GM23248 (cell line): ENCODE measurements at regions not wholly inside any gene's neighbourhood (a gene's known extent, or its start where the extent isn't known, plus 50 kb on each side); places are given as distances from the start of the nearest gene placed in this dataset.
"Not testable (repeated sequence)": the region's sequence is repeated elsewhere in the genome, so short reads cannot be mapped to it uniquely, and the experiment has no call there.

ENCODE experiments used
- EZH2 ChIP-seq: fragments of 200-600 bp; sonication (generic); IDR thresholded peaks from 2 replicates; pipeline ENCODE4 v1.6.1; 2018; ENCODE audit warnings: antibody characterized with exemption, mild to moderate bottlenecking; ENCODE audit not compliant: insufficient read depth, poor library complexity, severe bottlenecking
- EZH2phosphoT487 ChIP-seq: fragments of 200-600 bp; sonication (generic); IDR thresholded peaks from 2 replicates; pipeline ENCODE4 v1.6.1; 2018; ENCODE audit warnings: antibody characterized with exemption, moderate library complexity, mild to moderate bottlenecking, low read depth; ENCODE audit not compliant: insufficient read depth

- not testable (repeated sequence) for TF ChIP-seq EZH2, EZH2phosphoT487
Measured at GRCh38 chr3:153874348-153874747, 246.8 kb upstream of the ARHGEF26 start.
